ENCODE measurements at regions not wholly inside any gene's neighbourhood (a gene's known extent, or its start where the extent isn't known, plus 50 kb on each side); places are given as distances from the start of the nearest gene placed in this dataset.

GRCh38 chr13:87868731-87869130, 197.6 kb downstream of the SLITRK5 start:
- DNase-seq: no peak
- H3K27me3 ChIP-seq (ENCODE audit: low read depth): no peaks in the 10 kb centered on the region
- no peak overlapping the region for H3K27ac ChIP-seq (replicated peaks)
- H3K4me1 ChIP-seq: no peaks in the 10 kb centered on the region
- no peak for TF ChIP-seq CTCF (IDR thresholded peaks at IDR 0.05; ENCODE audit: borderline replicate concordance)
- no peaks in the 10 kb centered on the region for H3K36me3 ChIP-seq
- H3K4me3 ChIP-seq: no peak overlapping the region
- H3K9me3 ChIP-seq (replicated peaks): peaks cover 1% of the 10 kb centered on the region
- intact Hi-C loops (cut with micrococcal nuclease): no loop called here

- Histone ChIP-seq H3K4me3 (no peak overlapping the region), H3K36me3 (no peaks in the 10 kb centered on the region), H3K27me3 (ENCODE audit: low read depth) (no peaks in the 10 kb centered on the region), H3K9me3 (replicated peaks) (peaks cover 10% of the 10 kb centered on the region), H3K4me1 (no peaks in the 10 kb centered on the region), H3K27ac (replicated peaks) (no peak overlapping the region)
- DNase-seq: no peak
- intact Hi-C loops (cut with micrococcal nuclease): no loop called here
- no peak for TF ChIP-seq CTCF (IDR thresholded peaks at IDR 0.05; ENCODE audit: borderline replicate concordance)
Observed at GRCh38 chr13:87872813-87873212, 201.6 kb downstream of the SLITRK5 start.

- Histone ChIP-seq H3K4me3 (no peak overlapping the region), H3K9me3 (replicated peaks) (peaks cover 10% of the 10 kb centered on the region), H3K27me3 (ENCODE audit: low read depth) (no peaks in the 10 kb centered on the region), H3K36me3 (no peaks in the 10 kb centered on the region), H3K4me1 (no peaks in the 10 kb centered on the region), H3K27ac (replicated peaks) (no peak overlapping the region)
- no peak for DNase-seq
- TF ChIP-seq CTCF (IDR thresholded peaks at IDR 0.05; ENCODE audit: borderline replicate concordance): no peak
- intact Hi-C loops (cut with micrococcal nuclease): no loop called here
Observed at GRCh38 chr13:87877477-87877876, 206.3 kb downstream of the SLITRK5 start.

GRCh38 chr13:87878706-87879105, 207.5 kb downstream of the SLITRK5 start:
- TF ChIP-seq CTCF (IDR thresholded peaks at IDR 0.05; ENCODE audit: borderline replicate concordance): no peak
- Histone ChIP-seq H3K4me3 (no peak overlapping the region), H3K27me3 (ENCODE audit: low read depth) (no peaks in the 10 kb centered on the region), H3K4me1 (no peaks in the 10 kb centered on the region), H3K27ac (replicated peaks) (no peak overlapping the region), H3K36me3 (no peaks in the 10 kb centered on the region), H3K9me3 (replicated peaks) (peaks cover 9% of the 10 kb centered on the region)
- intact Hi-C loops (cut with micrococcal nuclease): no loop called here
- no peak for DNase-seq

GRCh38 chr13:87884884-87885283, 213.7 kb downstream of the SLITRK5 start:
- H3K4me1 ChIP-seq: no peaks in the 10 kb centered on the region
- H3K27ac ChIP-seq (replicated peaks): no peak overlapping the region
- H3K4me3 ChIP-seq: no peak overlapping the region
- intact Hi-C loops (cut with micrococcal nuclease): no loop called here
- no peaks in the 10 kb centered on the region for H3K36me3 ChIP-seq
- no peaks in the 10 kb centered on the region for H3K9me3 ChIP-seq (replicated peaks)
- TF ChIP-seq CTCF (IDR thresholded peaks at IDR 0.05; ENCODE audit: borderline replicate concordance): no peak
- no peak for DNase-seq
- H3K27me3 ChIP-seq (ENCODE audit: low read depth): no peaks in the 10 kb centered on the region

All from left ventricle myocardium inferior (tissue), 1 donor.